Subcutaneous abdominal adipose tissue (tissue), 5 donors: ENCODE measurements at regions not wholly inside any gene's neighbourhood (a gene's known extent, or its start where the extent isn't known, plus 50 kb on each side); places are given as distances from the start of the nearest gene placed in this dataset.

Experiments used
- H3K27ac ChIP-seq: one replicate; pipeline ENCODE4 v1.7.0; 2013; ENCODE audit warnings: low read depth, mild to moderate bottlenecking, inconsistent platforms, low read length, moderate library complexity
- H3K27me3 ChIP-seq, 5 donors: one replicate each; pipeline ENCODE4 v1.7.0; 2013; ENCODE audit warnings: low read length in 5 of 5, inconsistent platforms in 1 of 5; ENCODE audit not compliant: control insufficient read depth in 5 of 5, insufficient read depth in 4 of 5
- H3K36me3 ChIP-seq, 5 donors: one replicate each; pipeline ENCODE4 v1.7.0; 2013; ENCODE audit warnings: low read length in 5 of 5; ENCODE audit not compliant: control insufficient read depth in 5 of 5, insufficient read depth in 5 of 5
- H3K4me1 ChIP-seq, 5 donors: one replicate each; pipeline ENCODE4 v1.7.0; 2013; ENCODE audit warnings: low read length in 5 of 5, mild to moderate bottlenecking in 3 of 5, moderate library complexity in 1 of 5; ENCODE audit not compliant: control insufficient read depth in 5 of 5, insufficient read depth in 5 of 5
- H3K4me3 ChIP-seq, 5 donors: one replicate each; pipeline ENCODE4 v1.7.0; 2013; ENCODE audit warnings: low read length in 5 of 5, low read depth in 1 of 5
- H3K9ac ChIP-seq, 5 donors: one replicate each; pipeline ENCODE4 v1.7.0; 2013; ENCODE audit warnings: low read length in 5 of 5, mild to moderate bottlenecking in 4 of 5, moderate library complexity in 3 of 5
- H3K9me3 ChIP-seq, 5 donors: one replicate each; pipeline ENCODE4 v1.7.0; 2013; ENCODE audit warnings: low read length in 5 of 5; ENCODE audit not compliant: control insufficient read depth in 5 of 5
- donor health status: healthy.
- donor health status: healthy.
- donor health status: healthy.
- donor health status: healthy.
- donor health status: healthy.

GRCh38 chr5:36355516-36355915 is 53.8 kb upstream of the RANBP3L start:
- Histone ChIP-seq H3K27me3 (no peaks in the 10 kb centered on the region), H3K4me1 (peaks cover 0 to 9% (median 7%) of the 10 kb centered on the region in 5 donors), H3K4me3 (no peak overlapping the region), H3K9me3 (no peaks in the 10 kb centered on the region), H3K27ac (no peak overlapping the region), H3K9ac (no peak overlapping the region), H3K36me3 (no peaks in the 10 kb centered on the region)

DNA sequence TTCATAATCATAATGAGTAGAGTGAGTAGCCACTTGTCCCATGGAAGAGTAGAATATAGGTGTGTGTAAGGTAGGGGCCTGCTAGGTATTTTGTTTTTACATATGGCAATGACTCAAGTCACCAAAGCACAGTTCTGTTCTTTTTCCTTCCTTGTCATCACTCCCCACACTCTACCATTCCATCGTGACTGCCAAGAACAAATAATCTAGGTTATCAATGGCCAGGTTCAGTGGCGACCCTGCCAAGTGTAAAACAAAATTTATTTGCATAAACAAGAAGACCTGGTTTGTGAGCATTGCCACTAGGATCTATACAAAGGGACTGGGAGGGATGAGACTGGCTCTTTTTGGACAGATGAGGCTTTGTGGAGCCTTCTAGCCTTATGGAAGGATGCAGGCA is 55.2 kb upstream of the RANBP3L start:
- H3K9ac ChIP-seq, result no peak overlapping the region
- H3K27ac ChIP-seq, result no peak overlapping the region
- no peaks in the 10 kb centered on the region for H3K9me3 ChIP-seq

GRCh38 chr5:36357391-36357975 is 55.8 kb upstream of the RANBP3L start:
- Histone ChIP-seq H3K27me3 (no peaks in the 10 kb centered on the region), H3K27ac (no peak overlapping the region), H3K9me3 (no peaks in the 10 kb centered on the region), H3K4me1 (peaks cover 0 to 9% (median 7%) of the 10 kb centered on the region in 5 donors), H3K9ac (no peak overlapping the region), H3K36me3 (no peaks in the 10 kb centered on the region), H3K4me3 (no peak overlapping the region)

More for the DNA sequence above, 55.2 kb upstream of the RANBP3L start:
- Histone ChIP-seq H3K4me3 (no peak overlapping the region), H3K36me3 (no peaks in the 10 kb centered on the region), H3K4me1 (peaks cover 0 to 9% (median 7%) of the 10 kb centered on the region in 5 donors), H3K27me3 (no peaks in the 10 kb centered on the region)

DNA sequence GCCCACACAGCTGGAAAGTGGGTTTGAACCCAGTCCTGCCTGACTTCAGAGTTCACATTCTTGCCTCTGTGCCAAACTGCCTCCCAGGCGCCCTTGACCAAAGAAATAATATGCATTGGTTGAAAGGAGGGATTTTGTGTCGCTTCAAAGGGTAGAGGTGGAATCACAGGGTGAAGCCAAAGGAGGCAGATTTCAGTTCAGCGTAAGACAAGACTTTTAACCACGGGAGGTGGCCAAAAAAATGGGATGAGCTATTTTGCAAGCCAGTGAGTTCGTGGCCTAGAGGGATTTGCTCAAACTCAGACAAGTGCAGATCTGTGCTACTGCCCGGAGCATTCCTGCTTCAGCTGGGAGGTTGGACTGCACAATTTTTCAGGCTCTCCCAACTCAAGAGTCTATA is 57.6 kb upstream of the RANBP3L start:
- Histone ChIP-seq H3K27me3 (no peaks in the 10 kb centered on the region), H3K9me3 (no peaks in the 10 kb centered on the region), H3K27ac (no peak overlapping the region), H3K36me3 (no peaks in the 10 kb centered on the region), H3K9ac (no peak overlapping the region), H3K4me3 (no peak overlapping the region), H3K4me1 (peaks cover 0 to 11% (median 7%) of the 10 kb centered on the region in 5 donors)

GRCh38 chr5:36360307-36360706 is 58.6 kb upstream of the RANBP3L start:
- Histone ChIP-seq H3K27ac (no peak overlapping the region), H3K9ac (no peak overlapping the region), H3K27me3 (no peaks in the 10 kb centered on the region), H3K9me3 (no peaks in the 10 kb centered on the region), H3K4me3 (no peak overlapping the region), H3K36me3 (no peaks in the 10 kb centered on the region), H3K4me1 (peaks cover 0 to 11% (median 7%) of the 10 kb centered on the region in 5 donors)

GRCh38 chr5:36363101-36363500 is 61.4 kb upstream of the RANBP3L start:
- no peaks in the 10 kb centered on the region for H3K9me3 ChIP-seq

DNA sequence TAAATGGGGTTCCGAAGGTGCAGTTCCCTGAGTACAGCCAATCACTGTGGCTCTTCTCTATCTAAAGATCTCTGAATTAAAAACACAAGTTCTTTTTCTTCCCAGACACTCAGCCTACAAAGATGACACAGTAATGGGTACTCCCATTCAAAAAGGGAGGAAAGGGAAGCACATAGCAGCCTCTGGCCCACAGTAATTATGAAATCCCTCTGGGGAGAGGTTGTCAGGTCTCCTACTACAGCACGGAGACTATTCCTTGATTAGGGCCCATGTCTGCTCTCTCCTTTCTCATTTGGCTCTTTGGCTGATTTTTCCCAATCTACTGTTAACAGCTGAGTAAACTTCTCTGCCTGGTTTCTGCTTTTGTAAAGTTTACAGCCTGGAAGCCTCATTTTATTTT is 62.0 kb upstream of the RANBP3L start:
- H3K9ac ChIP-seq, result no peak overlapping the region
- H3K4me3 ChIP-seq, result no peak overlapping the region
- no peak overlapping the region for H3K27ac ChIP-seq
- H3K4me1 ChIP-seq, result peaks cover 0 to 11% (median 7%) of the 10 kb centered on the region in 5 donors
- H3K9me3 ChIP-seq, result no peaks in the 10 kb centered on the region
- H3K36me3 ChIP-seq, result no peaks in the 10 kb centered on the region
- no peaks in the 10 kb centered on the region for H3K27me3 ChIP-seq

More at GRCh38 chr5:36363101-36363500, 61.4 kb upstream of the RANBP3L start:
- Histone ChIP-seq H3K27ac (no peak overlapping the region), H3K27me3 (no peaks in the 10 kb centered on the region), H3K4me1 (peaks cover 0 to 11% (median 7%) of the 10 kb centered on the region in 5 donors), H3K9ac (no peak overlapping the region), H3K4me3 (no peak overlapping the region), H3K36me3 (no peaks in the 10 kb centered on the region)

DNA sequence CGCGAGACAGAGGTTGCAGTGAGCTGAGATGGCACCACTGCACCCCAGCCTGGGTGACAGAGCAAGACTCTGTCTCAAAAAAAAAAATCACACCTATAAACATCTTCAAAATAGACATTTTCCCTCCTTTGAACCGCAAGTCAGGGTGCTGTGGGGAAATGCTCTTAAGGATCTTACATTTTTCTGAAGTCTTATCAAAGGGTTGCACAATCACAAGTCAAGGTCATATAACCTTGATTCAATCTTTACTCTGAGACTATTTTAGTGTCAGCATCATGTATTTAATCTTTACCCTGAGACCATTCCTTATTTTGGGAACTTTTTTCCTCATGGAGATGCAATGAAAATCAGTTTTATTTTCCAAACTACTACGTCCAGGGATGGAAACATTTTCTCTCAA is 62.8 kb upstream of the RANBP3L start:
- no peaks in the 10 kb centered on the region for H3K27me3 ChIP-seq
- no peaks in the 10 kb centered on the region for H3K9me3 ChIP-seq
- peaks cover 0 to 7% (median 3%) of the 10 kb centered on the region in 5 donors for H3K4me1 ChIP-seq
- H3K27ac ChIP-seq, result no peak overlapping the region
- no peak overlapping the region for H3K4me3 ChIP-seq
- no peak overlapping the region for H3K9ac ChIP-seq
- no peaks in the 10 kb centered on the region for H3K36me3 ChIP-seq

GRCh38 chr5:36365896-36366295 is 64.2 kb upstream of the RANBP3L start:
- no peak overlapping the region for H3K27ac ChIP-seq
- H3K9me3 ChIP-seq, result no peaks in the 10 kb centered on the region
- no peak overlapping the region for H3K4me3 ChIP-seq
- H3K4me1 ChIP-seq, result peaks cover 0 to 4% (median 3%) of the 10 kb centered on the region in 5 donors
- no peaks in the 10 kb centered on the region for H3K36me3 ChIP-seq
- no peaks in the 10 kb centered on the region for H3K27me3 ChIP-seq
- H3K9ac ChIP-seq, result no peak overlapping the region

DNA sequence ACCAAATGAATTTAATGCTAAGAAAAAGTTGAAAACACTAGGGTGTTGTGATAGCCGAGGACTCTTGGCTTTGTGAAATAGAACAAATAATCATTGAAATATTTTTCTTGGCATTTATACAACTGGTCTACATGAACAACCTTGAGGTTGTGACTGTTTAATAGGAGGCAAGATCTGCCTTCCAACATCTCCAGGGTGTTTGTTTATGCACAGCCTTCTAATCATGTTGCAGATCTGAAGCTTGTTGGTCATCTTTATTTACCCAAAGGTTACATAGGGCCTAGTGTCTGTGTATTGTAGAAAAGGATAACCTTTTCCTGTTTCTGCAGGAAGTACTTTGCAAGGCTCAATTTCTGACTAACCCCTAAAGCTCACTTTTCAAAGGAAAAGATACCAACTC is 65.2 kb upstream of the RANBP3L start:
- H3K27ac ChIP-seq, result no peak overlapping the region

More for the DNA sequence above, 65.2 kb upstream of the RANBP3L start:
- Histone ChIP-seq H3K4me3 (no peak overlapping the region), H3K27me3 (no peaks in the 10 kb centered on the region), H3K4me1 (peaks cover 0 to 4% (median 3%) of the 10 kb centered on the region in 5 donors), H3K9ac (no peak overlapping the region), H3K36me3 (no peaks in the 10 kb centered on the region), H3K9me3 (no peaks in the 10 kb centered on the region)
